GM23338 (cell line): ENCODE measurements at regions not wholly inside any gene's neighbourhood (a gene's known extent, or its start where the extent isn't known, plus 50 kb on each side); places are given as distances from the start of the nearest gene placed in this dataset.

ENCODE experiments used
- CREB1 ChIP-seq: fragments of 250-450 bp; sonication (Bioruptor Pico); IDR thresholded peaks from 2 replicates; pipeline ENCODE4 v1.5.0; 2020; ENCODE audit warnings: low read depth, mild to moderate bottlenecking, moderate library complexity
- EZH2 ChIP-seq: fragments of 200-600 bp; sonication (generic); IDR thresholded peaks from one replicate; pipeline ENCODE4 v1.8.0; 2017; ENCODE audit warnings: antibody characterized with exemption, mild to moderate bottlenecking, low read depth; ENCODE audit not compliant: unreplicated experiment
- EZH2phosphoT487 ChIP-seq: fragments of 200-600 bp; sonication (generic); IDR thresholded peaks from one replicate; pipeline ENCODE4 v1.8.1; 2018; ENCODE audit warnings: antibody characterized with exemption; ENCODE audit not compliant: unreplicated experiment
- JUNB ChIP-seq: IDR thresholded peaks from one replicate; pipeline ENCODE4 v1.6.1; 2016; ENCODE audit warnings: antibody characterized with exemption; ENCODE audit not compliant: unreplicated experiment
- NANOG ChIP-seq: IDR thresholded peaks from 2 replicates; pipeline ENCODE4 v1.6.1; 2016; ENCODE audit warnings: antibody characterized with exemption, borderline replicate concordance
- POLR2AphosphoS5 ChIP-seq: IDR thresholded peaks from 2 replicates; pipeline ENCODE4 v1.6.1; 2016; ENCODE audit warnings: antibody characterized with exemption, low read depth
- REST ChIP-seq: IDR thresholded peaks from one replicate; pipeline ENCODE4 v1.6.1; 2018; ENCODE audit warnings: antibody characterized with exemption; ENCODE audit not compliant: unreplicated experiment
- ZNF114 ChIP-seq: fragments of 250-450 bp; sonication (Bioruptor Pico); IDR thresholded peaks from 2 replicates; pipeline ENCODE4 v1.5.0; 2020; ENCODE audit warnings: mild to moderate bottlenecking, moderate library complexity
- ZNF331 ChIP-seq: fragments of 250-450 bp; sonication (Bioruptor Pico); IDR thresholded peaks from 2 replicates; pipeline ENCODE4 v1.5.0; 2020; ENCODE audit warnings: low read depth, mild to moderate bottlenecking, moderate library complexity
- ZNF462 ChIP-seq: fragments of 250-450 bp; sonication (Bioruptor Pico); IDR thresholded peaks from 2 replicates; pipeline ENCODE4 v1.5.0; 2020; ENCODE audit warnings: mild to moderate bottlenecking, moderate library complexity
- TF ChIP-seq, protein P1 (sequence below), 2 experiments: fragments of 200-600 bp in 1 of 2; sonication (generic) in 1 of 2; conservative IDR thresholded peaks; 2 replicates each; pipeline versions ENCODE4 v1.5.1 to v1.6.1; 2016 to 2017; ENCODE audit warnings: antibody characterized with exemption in 2 of 2, low read depth in 2 of 2, mild to moderate bottlenecking in 2 of 2, moderate library complexity in 1 of 2
- TF ChIP-seq, protein P2 (sequence below): IDR thresholded peaks from 2 replicates; pipeline ENCODE4 v1.6.1; 2016; ENCODE audit warnings: antibody characterized with exemption

DNA sequence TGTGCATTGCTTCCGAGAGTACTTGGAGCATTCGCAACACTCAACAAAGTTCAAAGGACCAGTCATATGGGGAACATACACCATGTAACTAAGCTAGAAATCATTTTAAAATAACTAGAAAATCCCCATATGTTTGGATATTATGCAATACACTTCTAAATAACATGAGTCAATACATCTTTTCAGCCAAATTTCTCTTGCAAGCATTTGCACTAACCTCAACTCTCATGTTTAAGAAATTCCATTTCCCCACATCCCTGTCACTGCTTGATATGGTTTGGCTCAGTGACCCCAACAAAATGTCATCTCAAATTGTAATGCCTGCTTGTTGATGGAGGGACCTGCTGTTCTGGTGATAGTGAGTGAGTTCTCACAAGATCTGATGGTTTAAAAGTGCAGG lies 85.7 kb upstream of the CST7 start:
- TF ChIP-seq EZH2phosphoT487, result no peak
- TF ChIP-seq, protein P1, sequence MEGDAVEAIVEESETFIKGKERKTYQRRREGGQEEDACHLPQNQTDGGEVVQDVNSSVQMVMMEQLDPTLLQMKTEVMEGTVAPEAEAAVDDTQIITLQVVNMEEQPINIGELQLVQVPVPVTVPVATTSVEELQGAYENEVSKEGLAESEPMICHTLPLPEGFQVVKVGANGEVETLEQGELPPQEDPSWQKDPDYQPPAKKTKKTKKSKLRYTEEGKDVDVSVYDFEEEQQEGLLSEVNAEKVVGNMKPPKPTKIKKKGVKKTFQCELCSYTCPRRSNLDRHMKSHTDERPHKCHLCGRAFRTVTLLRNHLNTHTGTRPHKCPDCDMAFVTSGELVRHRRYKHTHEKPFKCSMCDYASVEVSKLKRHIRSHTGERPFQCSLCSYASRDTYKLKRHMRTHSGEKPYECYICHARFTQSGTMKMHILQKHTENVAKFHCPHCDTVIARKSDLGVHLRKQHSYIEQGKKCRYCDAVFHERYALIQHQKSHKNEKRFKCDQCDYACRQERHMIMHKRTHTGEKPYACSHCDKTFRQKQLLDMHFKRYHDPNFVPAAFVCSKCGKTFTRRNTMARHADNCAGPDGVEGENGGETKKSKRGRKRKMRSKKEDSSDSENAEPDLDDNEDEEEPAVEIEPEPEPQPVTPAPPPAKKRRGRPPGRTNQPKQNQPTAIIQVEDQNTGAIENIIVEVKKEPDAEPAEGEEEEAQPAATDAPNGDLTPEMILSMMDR (conservative IDR thresholded peaks at IDR 0.05; ENCODE audit: low read depth in 2 of 2), result no peak
- no peak for TF ChIP-seq POLR2AphosphoS5
- TF ChIP-seq EZH2, result no peak
- TF ChIP-seq REST, result no peak
- TF ChIP-seq, protein P2, sequence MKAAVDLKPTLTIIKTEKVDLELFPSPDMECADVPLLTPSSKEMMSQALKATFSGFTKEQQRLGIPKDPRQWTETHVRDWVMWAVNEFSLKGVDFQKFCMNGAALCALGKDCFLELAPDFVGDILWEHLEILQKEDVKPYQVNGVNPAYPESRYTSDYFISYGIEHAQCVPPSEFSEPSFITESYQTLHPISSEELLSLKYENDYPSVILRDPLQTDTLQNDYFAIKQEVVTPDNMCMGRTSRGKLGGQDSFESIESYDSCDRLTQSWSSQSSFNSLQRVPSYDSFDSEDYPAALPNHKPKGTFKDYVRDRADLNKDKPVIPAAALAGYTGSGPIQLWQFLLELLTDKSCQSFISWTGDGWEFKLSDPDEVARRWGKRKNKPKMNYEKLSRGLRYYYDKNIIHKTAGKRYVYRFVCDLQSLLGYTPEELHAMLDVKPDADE, result no peak
- TF ChIP-seq JUNB, result no peak
- TF ChIP-seq ZNF114, result no peak
- no peak for TF ChIP-seq ZNF462 (CRISPR knock-in tag)
- TF ChIP-seq CREB1 (CRISPR knock-in tag), result no peak
- no peak for TF ChIP-seq NANOG
- TF ChIP-seq ZNF331 (CRISPR knock-in tag), result no peak
